NCI-H1092 treated with DMSO at 0.1 percent for 48 hours (cell line): ENCODE measurements at regions not wholly inside any gene's neighbourhood (a gene's known extent, or its start where the extent isn't known, plus 50 kb on each side); places are given as distances from the start of the nearest gene placed in this dataset.
"Not testable (repeated sequence)": the region's sequence is repeated elsewhere in the genome, so short reads cannot be mapped to it uniquely, and the experiment has no call there.

Experiments
- DNase-seq: peaks from one replicate; lab custom pipeline; 2025; lab: John Stamatoyannopoulos, UW

GRCh38 chr2:123715467-123715982 lies 309.6 kb upstream of the CNTNAP5 start:
- no peak for DNase-seq

GRCh38 chr2:123717636-123718334 lies 307.3 kb upstream of the CNTNAP5 start:
- DNase-seq, result no peak

GRCh38 chr2:123720760-123721159 lies 304.3 kb upstream of the CNTNAP5 start:
- no peak for DNase-seq

- no peak for DNase-seq
Observed at GRCh38 chr2:123723706-123724105, 301.4 kb upstream of the CNTNAP5 start.

GRCh38 chr2:123732563-123732962 lies 292.5 kb upstream of the CNTNAP5 start:
- DNase-seq, result no peak

GRCh38 chr2:123737371-123737770 lies 287.7 kb upstream of the CNTNAP5 start:
- no peak for DNase-seq

- no peak for DNase-seq
Observed at GRCh38 chr2:123738643-123739042, 286.4 kb upstream of the CNTNAP5 start.

GRCh38 chr2:123746006-123746405 lies 279.1 kb upstream of the CNTNAP5 start:
- DNase-seq, result no peak

- no peak for DNase-seq
Observed at GRCh38 chr2:123747326-123747725, 277.8 kb upstream of the CNTNAP5 start.

- no peak for DNase-seq
Observed at GRCh38 chr2:123762221-123762620, 262.9 kb upstream of the CNTNAP5 start.

GRCh38 chr2:123768233-123768632 lies 256.9 kb upstream of the CNTNAP5 start:
- no peak for DNase-seq

- DNase-seq, result no peak
Observed at GRCh38 chr2:123769001-123769400, 256.1 kb upstream of the CNTNAP5 start.

- no peak for DNase-seq
Observed at GRCh38 chr2:123770996-123771720, 253.9 kb upstream of the CNTNAP5 start.

- DNase-seq, result no peak
Observed at GRCh38 chr2:123771928-123772632, 253.0 kb upstream of the CNTNAP5 start.

GRCh38 chr2:123777116-123777515 lies 248.0 kb upstream of the CNTNAP5 start:
- DNase-seq, result no peak

GRCh38 chr2:123783164-123783563 lies 241.9 kb upstream of the CNTNAP5 start:
- DNase-seq, result no peak

GRCh38 chr2:123785332-123785731 lies 239.8 kb upstream of the CNTNAP5 start:
- DNase-seq, result no peak

- DNase-seq, result no peak
Observed at GRCh38 chr2:123791207-123791606, 233.9 kb upstream of the CNTNAP5 start.

- no peak for DNase-seq
Observed at GRCh38 chr2:123791684-123792083, 233.4 kb upstream of the CNTNAP5 start.

GRCh38 chr2:123804126-123804525 lies 221.0 kb upstream of the CNTNAP5 start:
- not testable (repeated sequence) for DNase-seq

- not testable (repeated sequence) for DNase-seq
Observed at GRCh38 chr2:123805746-123806145, 219.3 kb upstream of the CNTNAP5 start.

GRCh38 chr2:123808243-123808642 lies 216.8 kb upstream of the CNTNAP5 start:
- no peak for DNase-seq

- no peak for DNase-seq
Observed at GRCh38 chr2:123811846-123812245, 213.2 kb upstream of the CNTNAP5 start.
